Activated T-cell treated with anti-CD3 and anti-CD28 coated beads, Interleukin-2, amount 50 U/mL, for 4 hours (primary cell): ENCODE measurements at regions not wholly inside any gene's neighbourhood (a gene's known extent, or its start where the extent isn't known, plus 50 kb on each side); places are given as distances from the start of the nearest gene placed in this dataset.

Experiments used
- ATAC-seq, 2 donors: fragments of 200-7000 bp; cut with Tn5 transposase; one replicate each; pipeline ENCODE4 v1.10.0; 2021
- DNase-seq: peaks from one replicate; pipeline ENCODE4 v3.0.0-alpha.2; 2020
- H3K27me3 Mint-ChIP-seq: one replicate; pipeline ENCODE4 v1.8.0; 2021; ENCODE audit warnings: low read depth, mixed read lengths
- H3K36me3 Mint-ChIP-seq: one replicate; pipeline ENCODE4 v1.8.0; 2022; ENCODE audit warnings: mixed read lengths; ENCODE audit not compliant: insufficient read depth
- H3K4me1 Mint-ChIP-seq: one replicate; pipeline ENCODE4 v1.8.0; 2021; ENCODE audit warnings: low read depth, mixed read lengths
- H3K4me3 Mint-ChIP-seq: one replicate; pipeline ENCODE4 v1.8.0; 2021; ENCODE audit warnings: mild to moderate bottlenecking, moderate library complexity, mixed read lengths
- H3K9me3 Mint-ChIP-seq: one replicate; pipeline ENCODE4 v1.8.0; 2021; ENCODE audit warnings: mixed read lengths

GRCh38 chr3:3701949-3702348 is 97.3 kb upstream of the LRRN1 start:
- no peaks in the 10 kb centered on the region for H3K4me1 Mint-ChIP-seq
- H3K9me3 Mint-ChIP-seq: no peaks in the 10 kb centered on the region
- no peak overlapping the region for H3K4me3 Mint-ChIP-seq
- DNase-seq (no peak), ATAC-seq (no peak)
- H3K36me3 Mint-ChIP-seq: no peaks in the 10 kb centered on the region
- no peaks in the 10 kb centered on the region for H3K27me3 Mint-ChIP-seq

- no peaks in the 10 kb centered on the region for H3K36me3 Mint-ChIP-seq
Measured at GRCh38 chr3:3699816-3700633, 99.2 kb upstream of the LRRN1 start.

GRCh38 chr3:3699407-3699806 is 99.8 kb upstream of the LRRN1 start:
- ATAC-seq (no peak), DNase-seq (no peak)
- no peaks in the 10 kb centered on the region for H3K27me3 Mint-ChIP-seq
- no peaks in the 10 kb centered on the region for H3K9me3 Mint-ChIP-seq
- no peaks in the 10 kb centered on the region for H3K36me3 Mint-ChIP-seq
- no peak overlapping the region for H3K4me3 Mint-ChIP-seq
- H3K4me1 Mint-ChIP-seq: no peaks in the 10 kb centered on the region

More at GRCh38 chr3:3699816-3700633, 99.2 kb upstream of the LRRN1 start:
- no peak for DNase-seq
- no peak for ATAC-seq
- H3K9me3 Mint-ChIP-seq: no peaks in the 10 kb centered on the region
- no peaks in the 10 kb centered on the region for H3K27me3 Mint-ChIP-seq
- H3K4me1 Mint-ChIP-seq: no peaks in the 10 kb centered on the region
- H3K4me3 Mint-ChIP-seq: no peak overlapping the region

- H3K36me3 Mint-ChIP-seq: no peaks in the 10 kb centered on the region
- H3K9me3 Mint-ChIP-seq: no peaks in the 10 kb centered on the region
- ATAC-seq (no peak), DNase-seq (no peak)
- no peak overlapping the region for H3K4me3 Mint-ChIP-seq
- no peaks in the 10 kb centered on the region for H3K27me3 Mint-ChIP-seq
- no peaks in the 10 kb centered on the region for H3K4me1 Mint-ChIP-seq
Measured at GRCh38 chr3:3696345-3696744, 102.9 kb upstream of the LRRN1 start.

GRCh38 chr3:3693593-3693992 is 105.6 kb upstream of the LRRN1 start:
- no peaks in the 10 kb centered on the region for H3K36me3 Mint-ChIP-seq
- no peak for DNase-seq
- H3K27me3 Mint-ChIP-seq: no peaks in the 10 kb centered on the region
- no peaks in the 10 kb centered on the region for H3K9me3 Mint-ChIP-seq
- no peak for ATAC-seq
- H3K4me3 Mint-ChIP-seq: no peak overlapping the region
- H3K4me1 Mint-ChIP-seq: no peaks in the 10 kb centered on the region

GRCh38 chr3:3689601-3690375 is 109.4 kb upstream of the LRRN1 start:
- Mint-ChIP-seq H3K36me3 (no peaks in the 10 kb centered on the region), H3K9me3 (no peaks in the 10 kb centered on the region), H3K4me3 (no peak overlapping the region), H3K27me3 (no peaks in the 10 kb centered on the region), H3K4me1 (no peaks in the 10 kb centered on the region)
- DNase-seq (no peak), ATAC-seq (no peak)

GRCh38 chr3:3686907-3687648 is 112.2 kb upstream of the LRRN1 start:
- H3K36me3 Mint-ChIP-seq: no peaks in the 10 kb centered on the region
- ATAC-seq (no peak), DNase-seq (no peak)
- H3K4me3 Mint-ChIP-seq: no peak overlapping the region
- no peaks in the 10 kb centered on the region for H3K4me1 Mint-ChIP-seq
- H3K9me3 Mint-ChIP-seq: no peaks in the 10 kb centered on the region
- H3K27me3 Mint-ChIP-seq: no peaks in the 10 kb centered on the region

GRCh38 chr3:3685721-3686120 is 113.5 kb upstream of the LRRN1 start:
- Mint-ChIP-seq H3K4me1 (no peaks in the 10 kb centered on the region), H3K36me3 (no peaks in the 10 kb centered on the region), H3K9me3 (no peaks in the 10 kb centered on the region), H3K27me3 (no peaks in the 10 kb centered on the region), H3K4me3 (no peak overlapping the region)
- no peak for ATAC-seq
- no peak for DNase-seq

- DNase-seq: no peak
- no peaks in the 10 kb centered on the region for H3K36me3 Mint-ChIP-seq
- no peak overlapping the region for H3K4me3 Mint-ChIP-seq
- no peak for ATAC-seq
- H3K27me3 Mint-ChIP-seq: no peaks in the 10 kb centered on the region
- no peaks in the 10 kb centered on the region for H3K4me1 Mint-ChIP-seq
- H3K9me3 Mint-ChIP-seq: peaks cover 6% of the 10 kb centered on the region
Measured at GRCh38 chr3:3683261-3683660, 116.0 kb upstream of the LRRN1 start.

GRCh38 chr3:3675801-3676200 is 123.4 kb upstream of the LRRN1 start:
- Mint-ChIP-seq H3K27me3 (no peaks in the 10 kb centered on the region), H3K4me3 (no peak overlapping the region), H3K36me3 (no peaks in the 10 kb centered on the region), H3K9me3 (peaks cover 6% of the 10 kb centered on the region), H3K4me1 (no peaks in the 10 kb centered on the region)
- no peak for ATAC-seq
- DNase-seq: no peak

GRCh38 chr3:3675186-3675585 is 124.0 kb upstream of the LRRN1 start:
- no peaks in the 10 kb centered on the region for H3K36me3 Mint-ChIP-seq
- peaks cover 6% of the 10 kb centered on the region for H3K9me3 Mint-ChIP-seq
- no peak overlapping the region for H3K4me3 Mint-ChIP-seq
- ATAC-seq: no peak
- no peaks in the 10 kb centered on the region for H3K4me1 Mint-ChIP-seq
- H3K27me3 Mint-ChIP-seq: no peaks in the 10 kb centered on the region
- no peak for DNase-seq

- H3K36me3 Mint-ChIP-seq: no peaks in the 10 kb centered on the region
- H3K27me3 Mint-ChIP-seq: peaks cover 5% of the 10 kb centered on the region
- no peak for DNase-seq
- peaks cover 3% of the 10 kb centered on the region for H3K9me3 Mint-ChIP-seq
- no peaks in the 10 kb centered on the region for H3K4me1 Mint-ChIP-seq
- no peak overlapping the region for H3K4me3 Mint-ChIP-seq
- no peak for ATAC-seq
Measured at GRCh38 chr3:3666664-3667063, 132.6 kb upstream of the LRRN1 start.

GRCh38 chr3:3665961-3666640 is 133.1 kb upstream of the LRRN1 start:
- H3K4me1 Mint-ChIP-seq: no peaks in the 10 kb centered on the region
- ATAC-seq (no peak), DNase-seq (no peak)
- H3K9me3 Mint-ChIP-seq: peaks cover 3% of the 10 kb centered on the region
- peaks cover 5% of the 10 kb centered on the region for H3K27me3 Mint-ChIP-seq
- no peaks in the 10 kb centered on the region for H3K36me3 Mint-ChIP-seq
- H3K4me3 Mint-ChIP-seq: no peak overlapping the region

- DNase-seq (no peak), ATAC-seq (no peak)
- Mint-ChIP-seq H3K4me1 (no peaks in the 10 kb centered on the region), H3K9me3 (peaks cover 3% of the 10 kb centered on the region), H3K4me3 (no peak overlapping the region), H3K36me3 (no peaks in the 10 kb centered on the region), H3K27me3 (peaks cover 5% of the 10 kb centered on the region)
Measured at GRCh38 chr3:3665546-3665945, 133.7 kb upstream of the LRRN1 start.
